Epithelial cell of esophagus (primary cell): ENCODE measurements at regions not wholly inside any gene's neighbourhood (a gene's known extent, or its start where the extent isn't known, plus 50 kb on each side); places are given as distances from the start of the nearest gene placed in this dataset.

Source experiments
- DNase-seq: peaks from one replicate; pipeline ENCODE4 v3.0.0; 2010; ENCODE audit warnings: low read depth
- H3K4me3 ChIP-seq: 2 replicates; pipeline ENCODE4 v1.5.1; 2011; ENCODE audit warnings: mild to moderate bottlenecking, low read length, control low read depth
- TF ChIP-seq, protein P1 (sequence below): IDR thresholded peaks from 2 replicates; pipeline ENCODE4 v1.5.1; 2011; ENCODE audit warnings: low read depth, mild to moderate bottlenecking, low read length, control low read depth, inconsistent platforms; ENCODE audit not compliant: insufficient read depth; ENCODE audit errors: missing control alignments

- TF ChIP-seq, protein P1, sequence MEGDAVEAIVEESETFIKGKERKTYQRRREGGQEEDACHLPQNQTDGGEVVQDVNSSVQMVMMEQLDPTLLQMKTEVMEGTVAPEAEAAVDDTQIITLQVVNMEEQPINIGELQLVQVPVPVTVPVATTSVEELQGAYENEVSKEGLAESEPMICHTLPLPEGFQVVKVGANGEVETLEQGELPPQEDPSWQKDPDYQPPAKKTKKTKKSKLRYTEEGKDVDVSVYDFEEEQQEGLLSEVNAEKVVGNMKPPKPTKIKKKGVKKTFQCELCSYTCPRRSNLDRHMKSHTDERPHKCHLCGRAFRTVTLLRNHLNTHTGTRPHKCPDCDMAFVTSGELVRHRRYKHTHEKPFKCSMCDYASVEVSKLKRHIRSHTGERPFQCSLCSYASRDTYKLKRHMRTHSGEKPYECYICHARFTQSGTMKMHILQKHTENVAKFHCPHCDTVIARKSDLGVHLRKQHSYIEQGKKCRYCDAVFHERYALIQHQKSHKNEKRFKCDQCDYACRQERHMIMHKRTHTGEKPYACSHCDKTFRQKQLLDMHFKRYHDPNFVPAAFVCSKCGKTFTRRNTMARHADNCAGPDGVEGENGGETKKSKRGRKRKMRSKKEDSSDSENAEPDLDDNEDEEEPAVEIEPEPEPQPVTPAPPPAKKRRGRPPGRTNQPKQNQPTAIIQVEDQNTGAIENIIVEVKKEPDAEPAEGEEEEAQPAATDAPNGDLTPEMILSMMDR = peak; percentile 76
- H3K4me3 ChIP-seq = no peak overlapping the region
- peak; percentile 76 for DNase-seq
Observed at GRCh38 chr4:64158648-64159326, 250.5 kb downstream of the TECRL start.

GRCh38 chr4:64157397-64157796 lies 251.9 kb downstream of the TECRL start:
- TF ChIP-seq, protein P1 = no peak
- H3K4me3 ChIP-seq = no peak overlapping the region
- DNase-seq = no peak

GRCh38 chr4:64156253-64156652 lies 253.0 kb downstream of the TECRL start:
- no peak overlapping the region for H3K4me3 ChIP-seq
- no peak for DNase-seq
- TF ChIP-seq, protein P1 = no peak

DNA sequence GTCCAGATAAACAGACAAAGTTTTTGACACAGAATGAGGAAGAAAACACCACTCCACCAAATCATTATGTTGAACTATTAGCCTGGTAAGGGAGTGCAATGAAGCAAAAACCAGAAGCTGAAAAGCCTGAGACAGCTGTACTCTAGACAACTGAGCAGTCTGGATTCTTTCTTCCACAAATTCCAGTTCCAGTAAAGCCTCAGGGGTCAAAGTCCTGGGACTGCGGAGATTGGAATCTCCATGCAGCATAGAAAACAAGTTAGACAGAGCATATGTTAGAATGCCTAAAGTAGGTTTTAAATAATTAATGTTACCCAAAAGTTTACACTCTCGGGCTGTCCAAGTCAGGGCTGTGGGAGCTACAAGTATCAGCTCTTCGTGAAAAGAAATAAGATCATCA lies 263.2 kb downstream of the TECRL start:
- TF ChIP-seq, protein P1 = no peak
- DNase-seq = no peak

DNA sequence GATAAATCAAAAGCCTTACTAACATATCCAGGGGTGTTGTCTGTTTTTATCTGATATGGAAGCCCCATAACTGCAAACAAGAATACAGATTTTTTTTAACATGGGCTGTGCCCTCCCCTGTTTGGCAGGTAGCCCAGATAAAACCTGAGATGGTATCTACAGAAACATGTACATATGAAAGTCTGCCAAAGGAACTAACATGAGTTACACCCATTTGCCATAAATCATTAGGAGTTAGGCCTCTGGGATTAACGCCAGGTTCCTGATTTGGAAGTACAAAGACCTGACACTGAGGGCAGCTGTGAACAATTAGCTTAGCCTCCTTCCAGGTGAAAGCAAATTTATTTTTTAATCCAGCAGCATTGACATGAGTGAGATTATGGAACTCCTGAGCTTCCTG lies 264.3 kb downstream of the TECRL start:
- H3K4me3 ChIP-seq = no peak overlapping the region
- DNase-seq = no peak
- TF ChIP-seq, protein P1 = no peak

More for the DNA sequence above, 263.2 kb downstream of the TECRL start:
- H3K4me3 ChIP-seq = no peak overlapping the region

DNA sequence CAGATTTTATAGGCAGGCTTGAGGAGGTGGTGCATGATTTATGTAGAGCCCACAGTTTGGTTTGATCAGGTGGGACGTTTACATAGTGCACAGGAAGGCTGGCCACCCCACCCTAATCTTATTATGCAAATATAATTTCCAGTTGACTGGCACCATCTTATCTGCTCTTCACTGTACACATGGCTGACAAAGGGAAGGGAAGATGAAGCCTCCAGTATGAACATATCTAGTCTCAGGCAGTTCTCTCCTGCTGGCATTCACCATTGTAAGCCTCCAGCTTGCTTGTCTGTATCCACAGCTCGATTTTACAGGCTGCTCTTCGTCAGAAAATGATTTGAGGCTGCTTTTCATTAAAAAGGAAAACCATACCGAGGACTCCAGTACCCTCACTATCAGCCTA lies 278.3 kb downstream of the TECRL start:
- TF ChIP-seq, protein P1 = no peak
- H3K4me3 ChIP-seq = no peak overlapping the region
- no peak for DNase-seq

- H3K4me3 ChIP-seq = no peak overlapping the region
- TF ChIP-seq, protein P1 = no peak
- DNase-seq = no peak
Observed at GRCh38 chr4:64125354-64125753, 283.9 kb downstream of the TECRL start.
